ENCODE measurements at regions not wholly inside any gene's neighbourhood (a gene's known extent, or its start where the extent isn't known, plus 50 kb on each side); places are given as distances from the start of the nearest gene placed in this dataset.

GRCh38 chr6:159112714-159113113 is 56.5 kb upstream of the FNDC1 start:
- Histone ChIP-seq H3K4me1 (peaks cover 0 to 5% (median 0%) of the 10 kb centered on the region in 4 donors), H3K4me3 (no peak overlapping the region), H3K27me3 (peaks cover 0 to 7% of the 10 kb centered on the region in 2 donors), H3K9me3 (no peaks in the 10 kb centered on the region), H3K27ac (no peak overlapping the region), H3K36me3 (no peaks in the 10 kb centered on the region)
- peak in 1 of 2 donors; percentile 50 for DNase-seq
- TF ChIP-seq CTCF (IDR thresholded peaks at IDR 0.05): no peak
- intact Hi-C loops (cut with DNase I; ENCODE audit: low total_unique reads): no loop called here

GRCh38 chr6:159110748-159111147 is 58.5 kb upstream of the FNDC1 start:
- Histone ChIP-seq H3K27ac (no peak overlapping the region), H3K9me3 (no peaks in the 10 kb centered on the region), H3K4me1 (peaks cover 0 to 5% (median 0%) of the 10 kb centered on the region in 4 donors), H3K36me3 (no peaks in the 10 kb centered on the region), H3K27me3 (peaks cover 0 to 10% of the 10 kb centered on the region in 2 donors), H3K4me3 (no peak overlapping the region)
- intact Hi-C loops (cut with DNase I; ENCODE audit: low total_unique reads): no loop called here
- TF ChIP-seq CTCF (IDR thresholded peaks at IDR 0.05): no peak
- no peak for DNase-seq

- no peak for DNase-seq
- Histone ChIP-seq H3K36me3 (no peaks in the 10 kb centered on the region), H3K4me3 (no peak overlapping the region), H3K9me3 (no peaks in the 10 kb centered on the region), H3K27ac (no peak overlapping the region), H3K4me1 (peaks cover 0 to 5% (median 0%) of the 10 kb centered on the region in 4 donors), H3K27me3 (peaks cover 0 to 10% of the 10 kb centered on the region in 2 donors)
- intact Hi-C loops (cut with DNase I; ENCODE audit: low total_unique reads): no loop called here
- peak; percentile 10 to 30 for TF ChIP-seq CTCF (IDR thresholded peaks at IDR 0.05)
Observed at GRCh38 chr6:159110013-159110412, 59.2 kb upstream of the FNDC1 start.

GRCh38 chr6:159109391-159109790 is 59.8 kb upstream of the FNDC1 start:
- intact Hi-C loops (cut with DNase I; ENCODE audit: low total_unique reads): no loop called here
- TF ChIP-seq CTCF (IDR thresholded peaks at IDR 0.05): no peak

GRCh38 chr6:159108426-159108985 is 60.7 kb upstream of the FNDC1 start:
- H3K36me3 ChIP-seq: no peaks in the 10 kb centered on the region
- TF ChIP-seq CTCF (IDR thresholded peaks at IDR 0.05): no peak
- peaks cover 0 to 20% of the 10 kb centered on the region in 2 donors for H3K27me3 ChIP-seq
- intact Hi-C loops (cut with DNase I; ENCODE audit: low total_unique reads): no loop called here
- peaks cover 0 to 7% (median 3%) of the 10 kb centered on the region in 4 donors for H3K4me1 ChIP-seq
- DNase-seq: no peak
- no peak overlapping the region for H3K4me3 ChIP-seq
- H3K9me3 ChIP-seq: no peaks in the 10 kb centered on the region
- no peak overlapping the region for H3K27ac ChIP-seq

More at GRCh38 chr6:159109391-159109790, 59.8 kb upstream of the FNDC1 start:
- DNase-seq: peak in 1 of 2 donors; percentile 58
- no peak overlapping the region for H3K4me3 ChIP-seq
- H3K9me3 ChIP-seq: no peaks in the 10 kb centered on the region
- H3K27me3 ChIP-seq: peaks cover 0 to 11% of the 10 kb centered on the region in 2 donors
- no peaks in the 10 kb centered on the region for H3K36me3 ChIP-seq
- no peak overlapping the region for H3K27ac ChIP-seq
- peaks cover 0 to 5% (median under 1%) of the 10 kb centered on the region in 4 donors for H3K4me1 ChIP-seq

Measured in tibial artery (tissue), 4 donors.